Activated CD8-positive, alpha-beta T cell treated with anti-CD3 and anti-CD28 coated beads for 36 hours (primary cell): ENCODE measurements at regions not wholly inside any gene's neighbourhood (a gene's known extent, or its start where the extent isn't known, plus 50 kb on each side); places are given as distances from the start of the nearest gene placed in this dataset.

Experiments used
- ATAC-seq: fragments of 200-7000 bp; cut with Tn5 transposase; one replicate; pipeline ENCODE4 v1.10.0; 2021; ENCODE audit warnings: mild to moderate bottlenecking, moderate library complexity
- CTCF ChIA-PET: fragments of 350-600 bp; sonication (Branson Sonifier 250); formaldehyde crosslinking; loops from one replicate; lab custom pipeline; 2021; ENCODE audit warnings: antibody characterized with exemption; lab: Charles Lee
- POLR2A ChIA-PET: fragments of 350-600 bp; sonication (Branson Sonifier 250); formaldehyde crosslinking; loops from one replicate; lab custom pipeline; 2021; ENCODE audit warnings: antibody characterized with exemption; lab: Charles Lee
- DNase-seq: peaks from one replicate; pipeline ENCODE4 v3.0.0-alpha.2; 2020
- H3K27ac Mint-ChIP-seq: one replicate; pipeline ENCODE4 v1.8.0; 2021; ENCODE audit warnings: mild to moderate bottlenecking, mixed read lengths
- H3K27me3 Mint-ChIP-seq: one replicate; pipeline ENCODE4 v1.8.0; 2021; ENCODE audit warnings: mixed read lengths
- H3K36me3 Mint-ChIP-seq: one replicate; pipeline ENCODE4 v1.8.0; 2021; ENCODE audit warnings: low read depth, mixed read lengths
- H3K4me1 Mint-ChIP-seq: one replicate; pipeline ENCODE4 v1.8.0; 2021; ENCODE audit warnings: low read depth, mixed read lengths
- H3K4me3 Mint-ChIP-seq: one replicate; pipeline ENCODE4 v1.8.0; 2021; ENCODE audit warnings: mild to moderate bottlenecking, moderate library complexity, mixed read lengths
- H3K9me3 Mint-ChIP-seq: one replicate; pipeline ENCODE4 v1.8.0; 2021; ENCODE audit warnings: mixed read lengths
- intact Hi-C: fragments of 100-400 bp; cut with micrococcal nuclease; formaldehyde crosslinking; loops from one replicate; pipeline ENCODE4 v1.10.0; 2022
- TF ChIP-seq, protein P1 (sequence below): fragments of 200-600 bp; IDR thresholded peaks from one replicate; pipeline ENCODE4 v1.8.0; 2022; ENCODE audit warnings: antibody characterized with exemption, mild to moderate bottlenecking

DNA sequence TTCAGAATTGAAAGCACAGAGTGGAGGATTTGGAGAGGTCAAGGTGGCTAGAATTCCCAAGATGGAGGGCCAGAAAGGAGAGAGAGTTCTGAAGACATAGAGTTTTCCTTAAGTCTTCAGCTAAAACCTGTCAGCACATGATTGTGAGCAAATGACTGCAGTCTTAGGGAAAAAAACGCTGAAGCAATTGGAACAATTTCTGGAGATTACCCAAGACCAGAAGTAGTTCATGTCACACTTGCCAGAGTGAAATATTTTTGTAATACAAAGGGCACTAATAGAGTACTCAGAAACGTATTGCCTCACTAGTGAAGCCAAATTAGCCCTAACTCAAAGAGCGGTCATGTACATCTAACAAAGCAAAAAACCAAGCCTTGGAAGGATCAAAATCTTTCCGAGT lies 541.3 kb upstream of the MARCKS start:
- H3K4me1 Mint-ChIP-seq: no peaks in the 10 kb centered on the region
- no peak overlapping the region for H3K27ac Mint-ChIP-seq
- H3K4me3 Mint-ChIP-seq: no peak overlapping the region
- CTCF ChIA-PET: interaction anchor here (1.9 kb wide), 1 partner anchor 9 kb away, joined by 9 read pairs; no protein-coding TSS in a partner anchor
- no peaks in the 10 kb centered on the region for H3K36me3 Mint-ChIP-seq
- ATAC-seq (no peak), DNase-seq (no peak)
- POLR2A ChIA-PET: no interaction called here
- H3K27me3 Mint-ChIP-seq: peaks cover 2% of the 10 kb centered on the region
- intact Hi-C loops: no loop called here
- H3K9me3 Mint-ChIP-seq: no peaks in the 10 kb centered on the region
- TF ChIP-seq, protein P1, sequence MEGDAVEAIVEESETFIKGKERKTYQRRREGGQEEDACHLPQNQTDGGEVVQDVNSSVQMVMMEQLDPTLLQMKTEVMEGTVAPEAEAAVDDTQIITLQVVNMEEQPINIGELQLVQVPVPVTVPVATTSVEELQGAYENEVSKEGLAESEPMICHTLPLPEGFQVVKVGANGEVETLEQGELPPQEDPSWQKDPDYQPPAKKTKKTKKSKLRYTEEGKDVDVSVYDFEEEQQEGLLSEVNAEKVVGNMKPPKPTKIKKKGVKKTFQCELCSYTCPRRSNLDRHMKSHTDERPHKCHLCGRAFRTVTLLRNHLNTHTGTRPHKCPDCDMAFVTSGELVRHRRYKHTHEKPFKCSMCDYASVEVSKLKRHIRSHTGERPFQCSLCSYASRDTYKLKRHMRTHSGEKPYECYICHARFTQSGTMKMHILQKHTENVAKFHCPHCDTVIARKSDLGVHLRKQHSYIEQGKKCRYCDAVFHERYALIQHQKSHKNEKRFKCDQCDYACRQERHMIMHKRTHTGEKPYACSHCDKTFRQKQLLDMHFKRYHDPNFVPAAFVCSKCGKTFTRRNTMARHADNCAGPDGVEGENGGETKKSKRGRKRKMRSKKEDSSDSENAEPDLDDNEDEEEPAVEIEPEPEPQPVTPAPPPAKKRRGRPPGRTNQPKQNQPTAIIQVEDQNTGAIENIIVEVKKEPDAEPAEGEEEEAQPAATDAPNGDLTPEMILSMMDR: no peak

DNA sequence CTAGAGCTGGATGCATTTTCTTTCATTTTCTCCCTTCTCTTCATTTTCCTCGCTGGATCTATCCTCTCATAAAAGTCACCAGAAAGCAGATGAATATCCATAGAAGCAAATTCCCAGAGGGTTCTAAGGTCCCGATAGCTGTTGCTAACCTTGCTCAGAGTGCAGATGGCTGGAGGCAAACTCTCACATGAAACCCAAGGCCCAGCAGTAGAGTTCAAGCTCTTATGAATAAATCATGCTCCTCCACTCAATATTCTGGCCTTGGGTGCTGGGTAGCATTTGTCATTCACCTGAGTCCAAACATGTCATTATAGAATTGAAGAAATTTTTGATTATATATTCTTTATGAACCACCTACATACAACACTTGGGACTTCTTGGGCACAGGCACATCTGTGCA lies 539.7 kb upstream of the MARCKS start:
- POLR2A ChIA-PET: no interaction called here
- no peaks in the 10 kb centered on the region for H3K27me3 Mint-ChIP-seq

DNA sequence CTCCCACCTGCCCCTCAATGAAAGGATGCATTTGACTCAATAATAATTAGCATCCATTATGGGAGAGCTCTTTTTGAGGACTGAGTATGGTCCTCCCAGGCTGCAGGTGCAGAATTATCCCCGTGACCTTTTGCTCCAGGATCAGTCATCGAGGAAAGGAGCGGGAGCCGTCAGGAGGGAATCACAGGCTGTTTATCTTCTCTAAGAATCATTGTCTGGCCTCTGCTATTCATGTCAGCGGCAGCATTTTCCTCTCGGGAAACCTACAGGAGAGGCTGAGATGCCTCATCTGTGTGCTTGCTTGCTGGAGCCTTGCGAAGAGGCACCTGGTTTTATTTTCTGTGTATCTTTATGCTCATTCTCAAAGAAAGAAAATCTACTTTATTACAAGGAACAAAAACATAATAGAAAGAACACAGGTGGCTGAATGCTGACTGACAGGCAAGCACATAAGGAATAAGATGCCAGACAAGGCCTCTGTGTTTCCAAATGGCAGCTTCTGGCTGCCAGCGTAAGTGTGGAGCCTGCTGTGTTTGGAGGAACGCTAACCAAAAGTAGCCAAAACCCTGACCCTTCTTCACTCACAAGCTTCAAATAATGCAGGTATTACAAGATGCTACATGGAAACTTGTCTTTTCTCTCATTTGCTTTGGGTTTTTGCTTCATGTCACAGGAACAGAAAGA lies 539.1 kb upstream of the MARCKS start:
- ATAC-seq (no peak), DNase-seq (no peak)
- no peaks in the 10 kb centered on the region for H3K9me3 Mint-ChIP-seq
- ChIA-PET POLR2A (no interaction called here), CTCF (interaction anchor here (2.3 kb wide), 1 partner anchor 11 kb away, joined by 9 read pairs; no protein-coding TSS in a partner anchor)
- no peak overlapping the region for H3K27ac Mint-ChIP-seq
- H3K27me3 Mint-ChIP-seq: no peaks in the 10 kb centered on the region
- no peaks in the 10 kb centered on the region for H3K36me3 Mint-ChIP-seq
- H3K4me1 Mint-ChIP-seq: no peaks in the 10 kb centered on the region
- intact Hi-C loops: no loop called here
- TF ChIP-seq, protein P1: no peak
- no peak overlapping the region for H3K4me3 Mint-ChIP-seq

More for the DNA sequence above, 539.7 kb upstream of the MARCKS start:
- CTCF ChIA-PET: interaction anchor here (0.9 kb wide), 1 partner anchor 541 kb away, joined by 3 read pairs; no protein-coding TSS in a partner anchor
- H3K9me3 Mint-ChIP-seq: no peaks in the 10 kb centered on the region
- no peak overlapping the region for H3K27ac Mint-ChIP-seq
- intact Hi-C loops: no loop called here
- ATAC-seq (no peak), DNase-seq (no peak)
- H3K4me1 Mint-ChIP-seq: no peaks in the 10 kb centered on the region
- H3K36me3 Mint-ChIP-seq: no peaks in the 10 kb centered on the region
- TF ChIP-seq, protein P1: no peak
- no peak overlapping the region for H3K4me3 Mint-ChIP-seq

DNA sequence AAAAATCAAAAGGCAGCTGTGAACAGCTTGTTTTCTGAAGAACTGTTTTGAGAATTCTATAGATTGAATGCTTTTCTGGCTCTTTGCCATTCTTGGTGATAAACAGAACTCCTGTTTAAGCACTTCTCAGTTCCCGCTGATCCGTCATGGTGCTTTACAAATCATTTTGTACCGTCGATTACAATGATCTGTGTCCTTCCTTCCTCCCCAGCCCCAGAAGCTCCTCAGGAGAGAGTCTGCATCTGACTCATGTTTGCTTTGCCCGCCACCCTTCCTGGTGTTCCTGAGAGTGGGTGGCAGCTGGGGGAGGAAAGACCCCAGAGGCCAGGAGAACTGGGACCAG lies 538.6 kb upstream of the MARCKS start:
- Mint-ChIP-seq H3K36me3 (no peaks in the 10 kb centered on the region), H3K27ac (no peak overlapping the region), H3K9me3 (no peaks in the 10 kb centered on the region), H3K27me3 (no peaks in the 10 kb centered on the region), H3K4me3 (no peak overlapping the region), H3K4me1 (no peaks in the 10 kb centered on the region)
- no peak for DNase-seq
- no peak for ATAC-seq
- POLR2A ChIA-PET: no interaction called here
- CTCF ChIA-PET: interaction anchor here (2.3 kb wide), 1 partner anchor 12 kb away, joined by 9 read pairs; no protein-coding TSS in a partner anchor
- intact Hi-C loops: no loop called here
- TF ChIP-seq, protein P1: no peak

DNA sequence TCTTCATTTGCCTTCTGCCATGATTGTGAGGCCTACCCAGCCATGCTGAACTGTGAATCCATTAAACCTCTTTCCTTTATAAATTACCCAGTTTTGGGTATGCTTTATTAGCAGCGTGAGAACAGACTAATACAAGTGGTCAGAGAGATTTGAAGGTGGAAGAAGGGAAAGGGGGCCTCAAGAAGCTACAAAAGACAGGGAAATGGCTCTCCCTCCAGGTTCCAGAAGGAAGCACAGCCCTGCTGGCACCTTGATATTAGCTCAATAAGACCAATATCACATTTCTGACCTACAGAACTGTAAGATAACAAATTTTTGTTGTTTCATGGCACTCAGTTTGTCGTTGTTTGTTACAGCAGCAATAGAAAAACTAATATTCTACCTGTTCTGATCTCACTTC lies 536.5 kb upstream of the MARCKS start:
- ATAC-seq (no peak), DNase-seq (no peak)
- CTCF ChIA-PET: interaction anchor here (0.9 kb wide), 1 partner anchor 14 kb away, joined by 3 read pairs; no protein-coding TSS in a partner anchor
- Mint-ChIP-seq H3K4me1 (no peaks in the 10 kb centered on the region), H3K4me3 (no peak overlapping the region), H3K9me3 (no peaks in the 10 kb centered on the region), H3K27ac (no peak overlapping the region), H3K27me3 (peaks cover 2% of the 10 kb centered on the region), H3K36me3 (no peaks in the 10 kb centered on the region)
- POLR2A ChIA-PET: interaction anchor here (0.6 kb wide), 1 partner anchor 578 kb away, joined by 3 read pairs; no protein-coding TSS in a partner anchor
- TF ChIP-seq, protein P1: no peak
- intact Hi-C loops: no loop called here
